22Rv1 (cell line): ENCODE measurements at regions not wholly inside any gene's neighbourhood (a gene's known extent, or its start where the extent isn't known, plus 50 kb on each side); places are given as distances from the start of the nearest gene placed in this dataset.

Source experiments
- ZFX ChIP-seq: fragments of 450-650 bp; IDR thresholded peaks from 2 replicates; pipeline ENCODE4 v1.6.1; 2017; ENCODE audit warnings: antibody characterized with exemption, borderline replicate concordance
- TF ChIP-seq, protein P1 (sequence below): fragments of 450-650 bp; IDR thresholded peaks from 2 replicates; pipeline ENCODE4 v1.5.1; 2017; ENCODE audit warnings: mild to moderate bottlenecking

DNA sequence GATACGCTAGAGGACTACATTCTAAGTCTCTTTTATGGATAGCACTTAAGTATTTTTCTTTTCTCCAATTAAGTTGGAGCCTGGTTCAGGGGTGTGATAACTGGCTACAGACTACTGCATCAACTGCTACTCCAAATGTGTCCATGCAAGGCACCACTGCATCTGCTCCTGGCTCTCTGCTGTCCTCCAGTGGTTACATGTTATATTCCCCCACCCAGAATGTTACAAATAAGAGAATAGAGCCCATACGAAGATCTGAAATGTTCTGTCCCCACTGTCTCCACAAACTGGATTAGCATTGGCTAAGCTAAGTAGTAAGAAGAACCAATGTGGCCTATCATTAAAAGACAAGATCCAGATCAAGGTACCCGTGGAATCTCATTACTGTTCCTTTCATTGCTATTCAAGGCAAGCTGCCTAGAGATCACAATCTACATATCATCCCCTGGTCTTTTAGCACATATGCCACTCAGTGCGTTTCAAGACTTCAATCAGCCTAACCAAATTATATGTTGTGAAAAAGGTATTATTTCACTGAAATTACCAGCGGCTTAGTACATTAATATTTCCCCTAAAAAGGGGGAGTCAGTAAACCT, 308.3 kb upstream of the SLC8A1 start:
- TF ChIP-seq, protein P1, sequence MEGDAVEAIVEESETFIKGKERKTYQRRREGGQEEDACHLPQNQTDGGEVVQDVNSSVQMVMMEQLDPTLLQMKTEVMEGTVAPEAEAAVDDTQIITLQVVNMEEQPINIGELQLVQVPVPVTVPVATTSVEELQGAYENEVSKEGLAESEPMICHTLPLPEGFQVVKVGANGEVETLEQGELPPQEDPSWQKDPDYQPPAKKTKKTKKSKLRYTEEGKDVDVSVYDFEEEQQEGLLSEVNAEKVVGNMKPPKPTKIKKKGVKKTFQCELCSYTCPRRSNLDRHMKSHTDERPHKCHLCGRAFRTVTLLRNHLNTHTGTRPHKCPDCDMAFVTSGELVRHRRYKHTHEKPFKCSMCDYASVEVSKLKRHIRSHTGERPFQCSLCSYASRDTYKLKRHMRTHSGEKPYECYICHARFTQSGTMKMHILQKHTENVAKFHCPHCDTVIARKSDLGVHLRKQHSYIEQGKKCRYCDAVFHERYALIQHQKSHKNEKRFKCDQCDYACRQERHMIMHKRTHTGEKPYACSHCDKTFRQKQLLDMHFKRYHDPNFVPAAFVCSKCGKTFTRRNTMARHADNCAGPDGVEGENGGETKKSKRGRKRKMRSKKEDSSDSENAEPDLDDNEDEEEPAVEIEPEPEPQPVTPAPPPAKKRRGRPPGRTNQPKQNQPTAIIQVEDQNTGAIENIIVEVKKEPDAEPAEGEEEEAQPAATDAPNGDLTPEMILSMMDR, result peak; percentile 80
- no peak for TF ChIP-seq ZFX
